ENCODE measurements at regions not wholly inside any gene's neighbourhood (a gene's known extent, or its start where the extent isn't known, plus 50 kb on each side); places are given as distances from the start of the nearest gene placed in this dataset.

DNA sequence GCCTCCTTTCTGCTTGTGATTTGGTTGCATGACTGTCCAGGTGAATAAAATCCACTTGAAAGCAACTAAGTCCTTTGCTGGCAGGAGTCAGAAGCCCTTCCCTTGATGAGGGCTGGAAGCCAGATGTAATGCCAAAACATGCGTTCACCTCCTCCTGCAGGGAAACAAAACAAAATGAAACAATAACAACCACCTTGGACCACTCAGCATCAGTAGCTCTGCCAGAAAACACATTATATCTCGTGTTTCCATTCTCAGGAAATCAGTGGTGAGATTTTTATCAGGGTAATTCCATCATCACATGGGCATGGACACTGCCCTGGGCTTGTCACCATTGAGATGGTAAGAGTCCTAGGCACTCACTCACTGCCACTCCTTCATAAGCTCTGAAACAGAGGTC is 350.3 kb upstream of the ACTBL2 start:
- TF ChIP-seq CTCF (IDR thresholded peaks at IDR 0.05; ENCODE audit: insufficient read depth, low read length) (no peak), POLR2AphosphoS5 (IDR thresholded peaks at IDR 0.05; ENCODE audit: low read depth) (no peak)
